Lung (tissue), 11 donors: ENCODE measurements at regions not wholly inside any gene's neighbourhood (a gene's known extent, or its start where the extent isn't known, plus 50 kb on each side); places are given as distances from the start of the nearest gene placed in this dataset.

Experiments
- ATAC-seq: fragments of 200-7000 bp; cut with Tn5 transposase; one replicate; pipeline ENCODE4 v1.9.1; 2020; ENCODE audit warnings: moderate number of reproducible peaks; ENCODE audit not compliant: insufficient read depth, low FRiP score
- DNase-seq, 3 donors: peaks; one replicate each; pipeline ENCODE4 v3.0.0-alpha.2; 2013 to 2017
- H3K27ac ChIP-seq, 2 donors: one replicate each; pipeline ENCODE4 v1.5.1; 2013; ENCODE audit warnings: mild to moderate bottlenecking in 2 of 2, moderate library complexity in 2 of 2, control low read depth in 1 of 2, inconsistent platforms in 1 of 2, low read depth in 1 of 2, low read length in 1 of 2
- H3K27me3 ChIP-seq, 3 donors: one replicate each; pipeline ENCODE4 v1.5.1; 2013; ENCODE audit warnings: low read length in 2 of 3; ENCODE audit not compliant: control insufficient read depth in 3 of 3, insufficient read depth in 3 of 3
- H3K36me3 ChIP-seq, 4 donors: one replicate each; pipeline ENCODE4 v1.5.1; 2013; ENCODE audit warnings: low read length in 4 of 4, mild to moderate bottlenecking in 1 of 4, moderate library complexity in 1 of 4; ENCODE audit not compliant: control insufficient read depth in 4 of 4, insufficient read depth in 4 of 4
- H3K4me1 ChIP-seq, 5 donors: one replicate each; pipeline ENCODE4 v1.5.1; 2013; ENCODE audit warnings: low read length in 5 of 5, mild to moderate bottlenecking in 2 of 5, moderate library complexity in 1 of 5; ENCODE audit not compliant: control insufficient read depth in 5 of 5, insufficient read depth in 5 of 5
- H3K4me3 ChIP-seq: one replicate; pipeline ENCODE4 v1.5.1; 2013; ENCODE audit warnings: mild to moderate bottlenecking, control low read depth, moderate library complexity
- H3K9ac ChIP-seq, 2 donors: one replicate each; pipeline ENCODE4 v1.5.1; 2013; ENCODE audit warnings: low read length in 2 of 2, control low read depth in 1 of 2; ENCODE audit not compliant: insufficient read depth in 1 of 2
- H3K9me3 ChIP-seq, 4 donors: one replicate each; pipeline ENCODE4 v1.5.1; 2013; ENCODE audit warnings: low read length in 3 of 4, mild to moderate bottlenecking in 1 of 4, moderate library complexity in 1 of 4; ENCODE audit not compliant: control insufficient read depth in 4 of 4, insufficient read depth in 3 of 4
- WGBS, 2 donors: extraction: QIAGEN DNeasy Blood & Tissue Kit; methylation state at CpG; one replicate each; pipeline ENCODE4 v1.1.7; 2013; 5-methylcytosine and 5-hydroxymethylcytosine counted together
- TF ChIP-seq, protein P1 (sequence below): IDR thresholded peaks from 2 replicates; pipeline ENCODE4 v1.5.1; 2012; ENCODE audit warnings: mild to moderate bottlenecking; ENCODE audit errors: control extremely low read depth, extremely low read depth
- donor health status: control.
- donor health status: control.
- donor health status: Bipolar disorder and iron deficiency.
- donor health status: healthy.
- donor health status: DM: yes; HTN: yes; CAD: no.

- no peak overlapping the region for H3K9ac ChIP-seq
- H3K4me3 ChIP-seq, result no peak overlapping the region
- no peaks in the 10 kb centered on the region for H3K9me3 ChIP-seq
- no peaks in the 10 kb centered on the region for H3K27me3 ChIP-seq
- no peak for ATAC-seq
- peaks cover 0 to 4% (median 0%) of the 10 kb centered on the region in 5 donors for H3K4me1 ChIP-seq
- TF ChIP-seq, protein P1, sequence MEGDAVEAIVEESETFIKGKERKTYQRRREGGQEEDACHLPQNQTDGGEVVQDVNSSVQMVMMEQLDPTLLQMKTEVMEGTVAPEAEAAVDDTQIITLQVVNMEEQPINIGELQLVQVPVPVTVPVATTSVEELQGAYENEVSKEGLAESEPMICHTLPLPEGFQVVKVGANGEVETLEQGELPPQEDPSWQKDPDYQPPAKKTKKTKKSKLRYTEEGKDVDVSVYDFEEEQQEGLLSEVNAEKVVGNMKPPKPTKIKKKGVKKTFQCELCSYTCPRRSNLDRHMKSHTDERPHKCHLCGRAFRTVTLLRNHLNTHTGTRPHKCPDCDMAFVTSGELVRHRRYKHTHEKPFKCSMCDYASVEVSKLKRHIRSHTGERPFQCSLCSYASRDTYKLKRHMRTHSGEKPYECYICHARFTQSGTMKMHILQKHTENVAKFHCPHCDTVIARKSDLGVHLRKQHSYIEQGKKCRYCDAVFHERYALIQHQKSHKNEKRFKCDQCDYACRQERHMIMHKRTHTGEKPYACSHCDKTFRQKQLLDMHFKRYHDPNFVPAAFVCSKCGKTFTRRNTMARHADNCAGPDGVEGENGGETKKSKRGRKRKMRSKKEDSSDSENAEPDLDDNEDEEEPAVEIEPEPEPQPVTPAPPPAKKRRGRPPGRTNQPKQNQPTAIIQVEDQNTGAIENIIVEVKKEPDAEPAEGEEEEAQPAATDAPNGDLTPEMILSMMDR, result no peak
- WGBS, 2 donors, result 39 to 41% methylated on average over 4 of the region's 4 CpGs
- peak; percentile 35 to 67 (median 44) for DNase-seq
- H3K36me3 ChIP-seq, result no peaks in the 10 kb centered on the region
- no peak overlapping the region for H3K27ac ChIP-seq
These were observed 66.2 kb downstream of the MAGEA1 start for GRCh38 chrX:153245288-153245731.

DNA sequence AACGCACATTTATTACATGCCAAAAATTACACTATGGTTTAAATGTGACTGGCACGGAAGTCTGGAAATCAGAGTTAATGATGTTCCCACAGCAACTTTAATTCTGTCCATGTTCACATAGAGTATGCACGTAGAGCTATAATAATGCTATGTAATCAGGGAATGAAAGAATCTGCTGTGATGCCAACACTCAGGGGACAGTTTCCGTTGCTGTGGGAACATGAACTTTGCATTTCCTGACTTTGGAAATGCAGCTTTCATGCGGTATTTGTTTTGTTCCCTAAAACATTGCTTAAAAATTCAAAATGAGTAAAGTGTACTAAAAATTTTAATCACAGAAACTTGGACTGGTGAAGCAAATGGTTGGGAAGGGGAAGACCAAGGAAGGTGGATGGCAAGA, 65.7 kb downstream of the MAGEA1 start:
- Histone ChIP-seq H3K4me3 (no peak overlapping the region), H3K9me3 (no peaks in the 10 kb centered on the region), H3K4me1 (peaks cover 0 to 4% (median 0%) of the 10 kb centered on the region in 5 donors), H3K27ac (no peak overlapping the region), H3K36me3 (no peaks in the 10 kb centered on the region), H3K27me3 (no peaks in the 10 kb centered on the region), H3K9ac (peak overlapping the region in 1 of 2 donors; percentile 15)
- TF ChIP-seq, protein P1, result no peak
- ATAC-seq (no peak), DNase-seq (peak; percentile 44 to 69 (median 61))
- WGBS, 2 donors, result 39 to 53% methylated on average over 5 of the region's 5 CpGs

GRCh38 chrX:153238361-153238760, 59.3 kb downstream of the MAGEA1 start:
- ATAC-seq, result no peak
- no peak overlapping the region for H3K4me3 ChIP-seq
- WGBS, 2 donors, result 72 to 86% methylated on average over 2 of the region's 2 CpGs
- H3K9me3 ChIP-seq, result peaks cover 0 to 4% (median 0%) of the 10 kb centered on the region in 4 donors
- no peaks in the 10 kb centered on the region for H3K27me3 ChIP-seq
- H3K36me3 ChIP-seq, result no peaks in the 10 kb centered on the region
- DNase-seq, result no peak
- H3K4me1 ChIP-seq, result no peaks in the 10 kb centered on the region
- no peak overlapping the region for H3K27ac ChIP-seq
- TF ChIP-seq, protein P1, result no peak
- H3K9ac ChIP-seq, result no peak overlapping the region
